K562 (cell line): ENCODE measurements at regions not wholly inside any gene's neighbourhood (a gene's known extent, or its start where the extent isn't known, plus 50 kb on each side); places are given as distances from the start of the nearest gene placed in this dataset.
A peak's percentile ranks its signal among the peaks of the same experiment; 100 is the strongest.

Experiments
- ATAC-seq: fragments of 200-7000 bp; cut with Tn5 transposase; 3 replicates; pipeline ENCODE4 v1.9.1; 2020; ENCODE audit warnings: moderate library complexity
- BruUV-seq: library from RNA; stranded (reverse); fragments of 400-500 nt; replicated peaks from 2 replicates; lab custom pipeline; 2021; lab: Mats Ljungman, UMichigan
- CTCF ChIA-PET: fragments of 300-600 bp; formaldehyde crosslinking; extraction: SDS; loops from one replicate; lab custom pipeline; 2021; ENCODE audit warnings: low intra/inter-chr PET ratio; lab: Yijun Ruan, JAX
- POLR2A ChIA-PET: fragments of 300-600, 350-650 bp; sonication (Branson Sonifier 250); formaldehyde crosslinking; extraction: SDS; loops from one replicate; lab custom pipeline; 2021; ENCODE audit warnings: antibody characterized with exemption, inconsistent platforms; lab: Yijun Ruan, JAX
- DNase-seq, 4 experiments: peaks; one replicate each; pipeline versions ENCODE4 v3.0.0 to v3.0.0-alpha.2; 2011 to 2018; ENCODE audit warnings: low spot score in 3 of 4, mixed read lengths in 3 of 4; ENCODE audit errors: extremely low read depth in 1 of 4
- FAIRE-seq: peaks from 2 replicates; lab custom pipeline; 2011; peaks lifted over from hg19 to GRCh38; lab: Jason Lieb, UNC
- H2AFZ ChIP-seq: 2 replicates; pipeline ENCODE4 v1.6.0; 2011; ENCODE audit warnings: low read depth, low read length, control low read depth, inconsistent platforms
- H3K27ac ChIP-seq: fragments of 200-600 bp; 3 replicates; pipeline ENCODE4 v1.8.0; 2011; ENCODE audit warnings: low read depth, mild to moderate bottlenecking, control low read depth, inconsistent platforms, low read length, moderate library complexity, mixed read lengths; ENCODE audit errors: extremely low read depth
- H3K27me3 ChIP-seq, 2 experiments: fragments of 300-600 bp in 1 of 2; 2 replicates in 1 of 2; 3 replicates in 1 of 2; pipeline versions ENCODE4 v1.6.0 to v1.8.0; 2011; ENCODE audit warnings: inconsistent platforms in 2 of 2, low read length in 2 of 2, mild to moderate bottlenecking in 1 of 2, mixed read lengths in 1 of 2, moderate library complexity in 1 of 2; ENCODE audit not compliant: control insufficient read depth in 2 of 2, insufficient read depth in 2 of 2
- H3K36me3 ChIP-seq: fragments of 300-600 bp; 3 replicates; pipeline ENCODE4 v1.8.0; 2011; ENCODE audit warnings: mild to moderate bottlenecking, low read length, inconsistent platforms; ENCODE audit not compliant: control insufficient read depth, insufficient read depth
- H3K4me1 ChIP-seq, 2 experiments: fragments of 200-600 bp in 1 of 2; replicated peaks in 1 of 2; 2 replicates in 1 of 2; 3 replicates in 1 of 2; pipeline versions ENCODE4 v1.5.1 to v1.8.0; 2011; ENCODE audit warnings: inconsistent platforms in 2 of 2, low read length in 2 of 2, mild to moderate bottlenecking in 1 of 2, mixed read lengths in 1 of 2, moderate library complexity in 1 of 2; ENCODE audit not compliant: control insufficient read depth in 2 of 2, insufficient read depth in 2 of 2
- H3K4me2 ChIP-seq: 2 replicates; pipeline ENCODE4 v1.6.1; 2011; ENCODE audit warnings: low read length, control low read depth, inconsistent platforms, mixed read lengths; ENCODE audit not compliant: insufficient read depth
- H3K4me3 ChIP-seq: fragments of 200-600 bp; sonication (generic), shearing (Covaris generic); 2 replicates; pipeline ENCODE4 v1.5.1; 2016; ENCODE audit warnings: control low read depth, inconsistent platforms
- H3K79me2 ChIP-seq: fragments of 200-600 bp; 3 replicates; pipeline ENCODE4 v1.8.0; 2011; ENCODE audit warnings: low read length, inconsistent platforms; ENCODE audit not compliant: control insufficient read depth, insufficient read depth
- H3K9ac ChIP-seq, 2 experiments: 2 replicates each; pipeline versions ENCODE4 v1.6.0 to v1.6.1; 2011; ENCODE audit warnings: low read depth in 2 of 2, low read length in 2 of 2, control low read depth in 1 of 2, inconsistent platforms in 1 of 2, mild to moderate bottlenecking in 1 of 2, mixed read lengths in 1 of 2; ENCODE audit not compliant: insufficient read depth in 1 of 2
- H3K9me1 ChIP-seq: one replicate; pipeline ENCODE4 v1.6.0; 2011; ENCODE audit warnings: inconsistent platforms, mild to moderate bottlenecking, low read length, moderate library complexity; ENCODE audit not compliant: control insufficient read depth, insufficient read depth
- H3K9me3 ChIP-seq: replicated peaks from 2 replicates; pipeline ENCODE4 v1.5.1; 2011; ENCODE audit warnings: low read depth, low read length, inconsistent platforms; ENCODE audit not compliant: control insufficient read depth, insufficient read depth
- H4K20me1 ChIP-seq: replicated peaks from 2 replicates; pipeline ENCODE4 v1.6.1; 2011; ENCODE audit warnings: low read length, inconsistent platforms, mixed read lengths; ENCODE audit not compliant: control insufficient read depth, insufficient read depth
- C11orf30 ChIP-seq: fragments of 450-650 bp; IDR thresholded peaks from 2 replicates; pipeline ENCODE4 v1.6.1; 2016; ENCODE audit warnings: low read depth, mild to moderate bottlenecking
- MAFG ChIP-seq: fragments of 450-650 bp; conservative IDR thresholded peaks from 2 replicates; pipeline ENCODE4 v1.6.1; 2016; ENCODE audit warnings: missing genetic modification characterization, missing compliant biosample characterization
- WGBS: fragments of 100-300 bp; shearing (Covaris generic); methylation state at CpG from one replicate; pipeline ENCODE4 v1.1.6; 2016; ENCODE audit warnings: low coverage, mixed read lengths; ENCODE audit not compliant: insufficient coverage; ENCODE audit errors: missing lambda C conversion rate; 5-methylcytosine and 5-hydroxymethylcytosine counted together
- in situ Hi-C: fragments of 300-500 bp; cut with MboI; formaldehyde crosslinking; loops from 4 replicates; pipeline ENCODE4 v1.15.0; 2018; ENCODE audit warnings: inconsistent platforms, mixed read lengths
- intact Hi-C: fragments of 100-400 bp; cut with micrococcal nuclease; formaldehyde crosslinking; loops from 2 replicates; pipeline ENCODE4 v1.14.2; 2022
- TF ChIP-seq, protein P1 (sequence below): fragments of 450-650 bp; conservative IDR thresholded peaks from 2 replicates; pipeline ENCODE4 v1.6.1; 2016; ENCODE audit warnings: missing genetic modification characterization, low read depth, mild to moderate bottlenecking, control low read depth, missing compliant biosample characterization

DNA sequence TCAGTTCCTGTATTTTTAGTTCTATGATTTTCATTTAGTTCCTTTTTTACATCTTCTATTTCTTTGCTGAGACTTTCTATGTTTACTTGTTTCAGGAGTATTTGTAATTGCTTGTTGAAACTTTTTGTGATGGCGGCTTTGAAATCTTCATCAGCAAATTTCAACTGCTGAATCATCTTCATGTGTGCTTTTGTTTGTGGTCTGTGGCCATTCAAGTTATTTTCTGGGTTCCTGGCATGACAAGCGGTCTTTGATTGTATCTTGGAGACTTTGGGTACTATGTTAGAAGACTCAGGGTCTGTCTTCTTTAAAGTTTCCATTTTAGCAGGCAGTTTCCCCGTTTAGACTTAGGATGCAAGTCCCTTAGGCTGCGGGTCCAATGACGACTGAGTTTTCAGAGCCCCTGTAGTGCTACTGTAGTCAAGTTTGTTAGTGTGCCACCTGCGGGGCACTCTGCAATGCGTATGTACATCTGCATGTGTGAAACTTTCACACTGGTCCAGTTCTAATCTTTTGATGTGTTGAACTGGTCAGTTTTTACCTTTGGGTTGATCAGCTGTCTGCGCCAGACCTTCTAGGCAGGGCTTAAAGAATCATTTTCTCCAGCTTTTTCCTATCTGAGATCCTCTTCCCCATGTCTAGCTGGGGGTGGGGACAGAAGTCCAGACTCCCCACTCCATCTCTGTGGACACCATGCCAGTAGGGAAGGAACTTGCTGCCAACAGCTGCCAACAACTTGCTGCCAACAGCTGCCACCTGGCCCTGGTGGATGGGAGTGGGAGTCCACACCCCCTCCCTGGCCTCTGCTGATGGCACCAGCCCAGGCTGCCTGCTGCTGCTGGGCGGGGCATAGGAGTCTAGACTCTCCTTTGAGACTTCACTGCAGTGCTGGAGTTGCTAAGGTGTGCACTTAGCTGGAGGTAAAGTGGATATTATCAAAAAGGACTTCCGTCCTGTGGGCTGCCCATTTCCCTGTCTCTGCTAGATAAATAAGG, 190.9 kb downstream of the TJP1 start:
- Histone ChIP-seq H3K79me2 (no peaks in the 10 kb centered on the region), H3K36me3 (no peaks in the 10 kb centered on the region), H3K9ac (no peak overlapping the region), H3K4me1 (no peaks in the 10 kb centered on the region), H2AFZ (no peak overlapping the region)
- intact Hi-C loops = no loop called here
- no peak for ATAC-seq
- CTCF ChIA-PET = no interaction called here
- no peak for DNase-seq
- TF ChIP-seq, protein P1, sequence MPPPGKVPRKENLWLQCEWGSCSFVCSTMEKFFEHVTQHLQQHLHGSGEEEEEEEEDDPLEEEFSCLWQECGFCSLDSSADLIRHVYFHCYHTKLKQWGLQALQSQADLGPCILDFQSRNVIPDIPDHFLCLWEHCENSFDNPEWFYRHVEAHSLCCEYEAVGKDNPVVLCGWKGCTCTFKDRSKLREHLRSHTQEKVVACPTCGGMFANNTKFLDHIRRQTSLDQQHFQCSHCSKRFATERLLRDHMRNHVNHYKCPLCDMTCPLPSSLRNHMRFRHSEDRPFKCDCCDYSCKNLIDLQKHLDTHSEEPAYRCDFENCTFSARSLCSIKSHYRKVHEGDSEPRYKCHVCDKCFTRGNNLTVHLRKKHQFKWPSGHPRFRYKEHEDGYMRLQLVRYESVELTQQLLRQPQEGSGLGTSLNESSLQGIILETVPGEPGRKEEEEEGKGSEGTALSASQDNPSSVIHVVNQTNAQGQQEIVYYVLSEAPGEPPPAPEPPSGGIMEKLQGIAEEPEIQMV (tag) = no peak
- TF ChIP-seq MAFG (tag) = peak; percentile 41; the same call in 1 of the 2 replicates
- TF ChIP-seq C11orf30 = peak; percentile 29
- TF ChIP-seq, all 486 proteins: peak for 2
- no peaks in the 10 kb centered on the region for H3K9me1 ChIP-seq
- H4K20me1 ChIP-seq = no peaks in the 10 kb centered on the region
- H3K9me3 ChIP-seq = no peaks in the 10 kb centered on the region
- H3K4me3 ChIP-seq = no peak overlapping the region
- H3K4me2 ChIP-seq = no peak overlapping the region
- H3K27me3 ChIP-seq = peaks cover 4 to 21% of the 10 kb centered on the region in 2 experiments; a peak in 4 of 5 replicates
- WGBS = 0% methylated on average over 10 of the region's 10 CpGs
- in situ Hi-C loops = no loop called here
- BruUV-seq = no TSS peak
- POLR2A ChIA-PET = interaction anchor here (0.6 to 1.2 kb wide), 2 partner anchors 9 to 14 kb away, joined by 3 read pairs; no protein-coding TSS in a partner anchor
- FAIRE-seq = no peak
- no peak overlapping the region for H3K27ac ChIP-seq
